IPS-18a (cell line): ENCODE measurements at regions not wholly inside any gene's neighbourhood (a gene's known extent, or its start where the extent isn't known, plus 50 kb on each side); places are given as distances from the start of the nearest gene placed in this dataset.

ENCODE experiments used
- H3K27ac ChIP-seq: one replicate; pipeline ENCODE4 v1.5.1; 2013; ENCODE audit warnings: low read length
- H3K27me3 ChIP-seq: one replicate; pipeline ENCODE4 v1.6.1; 2013; ENCODE audit warnings: mild to moderate bottlenecking, low read length; ENCODE audit not compliant: control insufficient read depth, insufficient read depth
- H3K36me3 ChIP-seq: one replicate; pipeline ENCODE4 v1.6.1; 2013; ENCODE audit warnings: low read depth, low read length; ENCODE audit not compliant: control insufficient read depth
- H3K4me1 ChIP-seq: one replicate; pipeline ENCODE4 v1.6.1; 2013; ENCODE audit warnings: low read depth, low read length; ENCODE audit not compliant: control insufficient read depth
- H3K4me3 ChIP-seq: one replicate; pipeline ENCODE4 v1.5.1; 2013; ENCODE audit warnings: low read length
- H3K9ac ChIP-seq: one replicate; pipeline ENCODE4 v1.6.1; 2013; ENCODE audit warnings: mild to moderate bottlenecking, low read length, moderate library complexity
- H3K9me3 ChIP-seq: one replicate; pipeline ENCODE4 v1.6.1; 2013; ENCODE audit warnings: low read depth, low read length; ENCODE audit not compliant: control insufficient read depth

- no peaks in the 10 kb centered on the region for H3K9me3 ChIP-seq
- no peak overlapping the region for H3K9ac ChIP-seq
- no peaks in the 10 kb centered on the region for H3K4me1 ChIP-seq
- H3K27me3 ChIP-seq, result no peaks in the 10 kb centered on the region
- H3K27ac ChIP-seq, result no peak overlapping the region
- no peaks in the 10 kb centered on the region for H3K36me3 ChIP-seq
- no peak overlapping the region for H3K4me3 ChIP-seq
Measured at GRCh38 chr14:50013934-50014333, 102.4 kb downstream of the VCPKMT start.

- no peaks in the 10 kb centered on the region for H3K36me3 ChIP-seq
- H3K4me1 ChIP-seq, result no peaks in the 10 kb centered on the region
- H3K9me3 ChIP-seq, result no peaks in the 10 kb centered on the region
- no peak overlapping the region for H3K4me3 ChIP-seq
- no peak overlapping the region for H3K27ac ChIP-seq
- H3K27me3 ChIP-seq, result no peaks in the 10 kb centered on the region
- H3K9ac ChIP-seq, result no peak overlapping the region
Measured at GRCh38 chr14:50014809-50015430, 101.5 kb downstream of the VCPKMT start.

GRCh38 chr14:50015716-50016115, 100.7 kb downstream of the VCPKMT start:
- H3K36me3 ChIP-seq, result no peaks in the 10 kb centered on the region
- no peak overlapping the region for H3K4me3 ChIP-seq
- H3K9me3 ChIP-seq, result no peaks in the 10 kb centered on the region
- no peak overlapping the region for H3K27ac ChIP-seq
- no peaks in the 10 kb centered on the region for H3K27me3 ChIP-seq
- no peaks in the 10 kb centered on the region for H3K4me1 ChIP-seq
- H3K9ac ChIP-seq, result no peak overlapping the region

- Histone ChIP-seq H3K27me3 (no peaks in the 10 kb centered on the region), H3K36me3 (no peaks in the 10 kb centered on the region), H3K9me3 (no peaks in the 10 kb centered on the region), H3K27ac (no peak overlapping the region), H3K4me1 (no peaks in the 10 kb centered on the region), H3K4me3 (no peak overlapping the region), H3K9ac (no peak overlapping the region)
Measured at GRCh38 chr14:50018201-50018932, 98.0 kb downstream of the VCPKMT start.

- no peak overlapping the region for H3K9ac ChIP-seq
- no peak overlapping the region for H3K4me3 ChIP-seq
- no peaks in the 10 kb centered on the region for H3K36me3 ChIP-seq
- no peaks in the 10 kb centered on the region for H3K4me1 ChIP-seq
- no peaks in the 10 kb centered on the region for H3K27me3 ChIP-seq
- no peak overlapping the region for H3K27ac ChIP-seq
- H3K9me3 ChIP-seq, result no peaks in the 10 kb centered on the region
Measured at GRCh38 chr14:50018933-50019210, 97.5 kb downstream of the VCPKMT start.

- H3K27ac ChIP-seq, result no peak overlapping the region
- no peaks in the 10 kb centered on the region for H3K27me3 ChIP-seq
- no peak overlapping the region for H3K9ac ChIP-seq
- H3K4me3 ChIP-seq, result no peak overlapping the region
- H3K36me3 ChIP-seq, result no peaks in the 10 kb centered on the region
- H3K4me1 ChIP-seq, result no peaks in the 10 kb centered on the region
- H3K9me3 ChIP-seq, result no peaks in the 10 kb centered on the region
Measured at GRCh38 chr14:50020184-50020583, 96.2 kb downstream of the VCPKMT start.

GRCh38 chr14:50020799-50021198, 95.6 kb downstream of the VCPKMT start:
- H3K27ac ChIP-seq, result no peak overlapping the region
- no peaks in the 10 kb centered on the region for H3K27me3 ChIP-seq
- no peaks in the 10 kb centered on the region for H3K4me1 ChIP-seq
- no peak overlapping the region for H3K9ac ChIP-seq
- no peaks in the 10 kb centered on the region for H3K36me3 ChIP-seq
- no peaks in the 10 kb centered on the region for H3K9me3 ChIP-seq
- H3K4me3 ChIP-seq, result no peak overlapping the region

- H3K27me3 ChIP-seq, result no peaks in the 10 kb centered on the region
- H3K27ac ChIP-seq, result no peak overlapping the region
Measured at GRCh38 chr14:50021261-50022031, 94.9 kb downstream of the VCPKMT start.

GRCh38 chr14:50022661-50023060, 93.7 kb downstream of the VCPKMT start:
- H3K9ac ChIP-seq, result no peak overlapping the region
- H3K36me3 ChIP-seq, result no peaks in the 10 kb centered on the region
- no peak overlapping the region for H3K27ac ChIP-seq

More at GRCh38 chr14:50021261-50022031, 94.9 kb downstream of the VCPKMT start:
- Histone ChIP-seq H3K9ac (no peak overlapping the region), H3K36me3 (no peaks in the 10 kb centered on the region), H3K4me1 (no peaks in the 10 kb centered on the region), H3K4me3 (no peak overlapping the region), H3K9me3 (no peaks in the 10 kb centered on the region)

GRCh38 chr14:50023671-50024490, 92.5 kb downstream of the VCPKMT start:
- Histone ChIP-seq H3K27me3 (no peaks in the 10 kb centered on the region), H3K9me3 (no peaks in the 10 kb centered on the region), H3K4me3 (no peak overlapping the region), H3K9ac (no peak overlapping the region), H3K4me1 (no peaks in the 10 kb centered on the region), H3K27ac (no peak overlapping the region), H3K36me3 (no peaks in the 10 kb centered on the region)

More at GRCh38 chr14:50022661-50023060, 93.7 kb downstream of the VCPKMT start:
- Histone ChIP-seq H3K27me3 (no peaks in the 10 kb centered on the region), H3K4me3 (no peak overlapping the region), H3K4me1 (no peaks in the 10 kb centered on the region), H3K9me3 (no peaks in the 10 kb centered on the region)

GRCh38 chr14:50025073-50025472, 91.3 kb downstream of the VCPKMT start:
- H3K9ac ChIP-seq, result no peak overlapping the region
- no peaks in the 10 kb centered on the region for H3K9me3 ChIP-seq
- H3K27me3 ChIP-seq, result no peaks in the 10 kb centered on the region
- no peak overlapping the region for H3K4me3 ChIP-seq
- H3K36me3 ChIP-seq, result no peaks in the 10 kb centered on the region
- no peak overlapping the region for H3K27ac ChIP-seq
- H3K4me1 ChIP-seq, result no peaks in the 10 kb centered on the region
